IPS-15b (cell line): ENCODE measurements at regions not wholly inside any gene's neighbourhood (a gene's known extent, or its start where the extent isn't known, plus 50 kb on each side); places are given as distances from the start of the nearest gene placed in this dataset.

Experiments
- H3K27me3 ChIP-seq: one replicate; pipeline ENCODE4 v1.6.1; 2013; ENCODE audit warnings: low read length; ENCODE audit not compliant: control insufficient read depth, insufficient read depth
- H3K36me3 ChIP-seq: one replicate; pipeline ENCODE4 v1.6.1; 2013; ENCODE audit warnings: low read length; ENCODE audit not compliant: control insufficient read depth, insufficient read depth
- H3K4me1 ChIP-seq: one replicate; pipeline ENCODE4 v1.6.1; 2013; ENCODE audit warnings: mild to moderate bottlenecking, low read length; ENCODE audit not compliant: control insufficient read depth, insufficient read depth
- H3K4me3 ChIP-seq: one replicate; pipeline ENCODE4 v1.5.1; 2013; ENCODE audit warnings: low read depth, low read length
- H3K9ac ChIP-seq: one replicate; pipeline ENCODE4 v1.6.1; 2013; ENCODE audit warnings: low read depth, mild to moderate bottlenecking, low read length
- H3K9me3 ChIP-seq: one replicate; pipeline ENCODE4 v1.6.1; 2013; ENCODE audit warnings: mild to moderate bottlenecking, low read length; ENCODE audit not compliant: control insufficient read depth, insufficient read depth

GRCh38 chrX:138763761-138764160, 52.2 kb upstream of the FGF13 start:
- Histone ChIP-seq H3K4me3 (no peak overlapping the region), H3K9ac (no peak overlapping the region), H3K27me3 (no peaks in the 10 kb centered on the region), H3K9me3 (no peaks in the 10 kb centered on the region), H3K36me3 (no peaks in the 10 kb centered on the region), H3K4me1 (no peaks in the 10 kb centered on the region)

- H3K9ac ChIP-seq, result no peak overlapping the region
- H3K4me1 ChIP-seq, result no peaks in the 10 kb centered on the region
- no peaks in the 10 kb centered on the region for H3K9me3 ChIP-seq
- no peak overlapping the region for H3K4me3 ChIP-seq
- no peaks in the 10 kb centered on the region for H3K27me3 ChIP-seq
- no peaks in the 10 kb centered on the region for H3K36me3 ChIP-seq
Observed at GRCh38 chrX:138761380-138761779, 49.9 kb upstream of the FGF13 start.
